SJCRH30 (cell line): ENCODE measurements at regions not wholly inside any gene's neighbourhood (a gene's known extent, or its start where the extent isn't known, plus 50 kb on each side); places are given as distances from the start of the nearest gene placed in this dataset.
A peak's percentile ranks its signal among the peaks of the same experiment; 100 is the strongest.

Source experiments
- DNase-seq, 2 experiments: peaks; one replicate each; pipeline ENCODE4 v3.0.0-alpha.2; 2015 to 2020
- H3K27ac ChIP-seq: fragments of 250-450 bp; sonication (Bioruptor Pico); 2 replicates; pipeline ENCODE4 v1.5.1; 2020; ENCODE audit warnings: mild to moderate bottlenecking, moderate library complexity
- H3K27me3 ChIP-seq: fragments of 250-450 bp; sonication (Bioruptor Pico); 2 replicates; pipeline ENCODE4 v1.5.1; 2020; ENCODE audit warnings: mild to moderate bottlenecking, moderate library complexity
- H3K36me3 ChIP-seq: fragments of 250-450 bp; sonication (Bioruptor Pico); 2 replicates; pipeline ENCODE4 v1.5.1; 2020; ENCODE audit warnings: mild to moderate bottlenecking, moderate library complexity
- H3K4me1 ChIP-seq: fragments of 250-450 bp; sonication (Bioruptor Pico); 2 replicates; pipeline ENCODE4 v1.5.1; 2020; ENCODE audit warnings: mild to moderate bottlenecking, moderate library complexity
- H3K4me3 ChIP-seq: fragments of 250-450 bp; sonication (Bioruptor Pico); 2 replicates; pipeline ENCODE4 v1.5.1; 2020; ENCODE audit warnings: mild to moderate bottlenecking, moderate library complexity
- H3K9me3 ChIP-seq: fragments of 250-450 bp; sonication (Bioruptor Pico); replicated peaks from 2 replicates; pipeline ENCODE4 v1.5.1; 2020; ENCODE audit warnings: mild to moderate bottlenecking, moderate library complexity

GRCh38 chr3:11944052-11944673 lies 60.0 kb upstream of the SYN2 start:
- H3K4me3 ChIP-seq, result no peak overlapping the region
- H3K9me3 ChIP-seq, result no peaks in the 10 kb centered on the region
- no peaks in the 10 kb centered on the region for H3K4me1 ChIP-seq
- H3K27ac ChIP-seq, result no peak overlapping the region
- peak in 1 of 2 experiments; percentile 31 for DNase-seq
- H3K27me3 ChIP-seq, result no peaks in the 10 kb centered on the region
- no peaks in the 10 kb centered on the region for H3K36me3 ChIP-seq

DNA sequence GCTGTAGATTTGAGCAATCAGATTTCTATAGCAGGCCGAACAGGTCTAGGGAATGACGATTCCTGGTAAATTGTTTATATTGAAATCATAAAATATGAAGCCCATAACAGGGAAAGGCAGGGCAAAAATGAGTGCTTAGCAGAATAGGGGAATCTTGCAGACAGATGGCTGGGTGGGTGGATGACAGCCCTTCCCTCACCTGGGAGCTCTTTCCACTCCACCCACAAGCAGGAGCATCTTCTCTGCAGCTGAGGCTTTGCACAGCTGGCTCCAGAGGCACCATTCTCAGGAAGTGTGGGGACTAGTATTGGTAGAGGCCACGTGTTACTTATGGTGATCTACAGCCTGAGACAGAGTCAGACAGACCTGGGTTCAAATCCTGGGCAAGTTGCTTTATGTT lies 55.9 kb upstream of the SYN2 start:
- no peak overlapping the region for H3K4me3 ChIP-seq
- DNase-seq, result no peak
- H3K27me3 ChIP-seq, result no peaks in the 10 kb centered on the region
- H3K4me1 ChIP-seq, result no peaks in the 10 kb centered on the region
- H3K36me3 ChIP-seq, result no peaks in the 10 kb centered on the region
- no peak overlapping the region for H3K27ac ChIP-seq
- H3K9me3 ChIP-seq, result no peaks in the 10 kb centered on the region

GRCh38 chr3:11948866-11949265 lies 55.3 kb upstream of the SYN2 start:
- Histone ChIP-seq H3K4me1 (no peaks in the 10 kb centered on the region), H3K4me3 (no peak overlapping the region), H3K36me3 (no peaks in the 10 kb centered on the region), H3K9me3 (no peaks in the 10 kb centered on the region), H3K27me3 (no peaks in the 10 kb centered on the region), H3K27ac (no peak overlapping the region)
- no peak for DNase-seq

DNA sequence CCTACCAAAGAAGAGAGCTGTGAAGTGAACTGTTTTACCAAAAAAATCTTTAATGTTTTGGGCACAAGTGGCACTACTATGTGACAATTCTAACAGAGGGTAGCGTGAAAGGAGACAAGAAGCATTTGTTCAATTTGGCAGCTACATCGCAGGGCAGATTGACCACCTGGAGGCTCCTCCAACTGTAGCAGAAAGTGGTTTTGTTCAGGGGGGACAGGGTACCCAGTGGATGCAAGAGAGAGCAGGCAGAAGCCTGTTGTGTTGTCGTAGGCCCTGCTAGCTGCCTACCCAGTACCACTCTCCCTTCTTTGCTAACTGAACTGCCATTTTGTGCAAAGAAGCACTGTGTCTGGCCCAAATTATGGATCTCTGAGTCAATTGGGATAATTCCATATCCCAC lies 54.8 kb upstream of the SYN2 start:
- H3K27me3 ChIP-seq, result no peaks in the 10 kb centered on the region
- H3K27ac ChIP-seq, result no peak overlapping the region
- no peaks in the 10 kb centered on the region for H3K36me3 ChIP-seq
- DNase-seq, result no peak
- no peak overlapping the region for H3K4me3 ChIP-seq
- H3K9me3 ChIP-seq, result no peaks in the 10 kb centered on the region
- 0 out of 2 replicates have a peak, but pooled peaks cover 2% of the 10 kb centered on the region for H3K4me1 ChIP-seq

- no peak for DNase-seq
- H3K27me3 ChIP-seq, result no peaks in the 10 kb centered on the region
- H3K4me1 ChIP-seq, result 0 out of 2 replicates have a peak, but pooled peaks cover 3% of the 10 kb centered on the region
- no peaks in the 10 kb centered on the region for H3K9me3 ChIP-seq
- no peak overlapping the region for H3K27ac ChIP-seq
- no peak overlapping the region for H3K4me3 ChIP-seq
- no peaks in the 10 kb centered on the region for H3K36me3 ChIP-seq
Observed at GRCh38 chr3:11950576-11950975, 53.6 kb upstream of the SYN2 start.

- H3K9me3 ChIP-seq, result no peaks in the 10 kb centered on the region
- no peaks in the 10 kb centered on the region for H3K27me3 ChIP-seq
- DNase-seq, result no peak
- no peak overlapping the region for H3K27ac ChIP-seq
- H3K4me1 ChIP-seq, result 0 out of 2 replicates have a peak, but pooled peaks cover 3% of the 10 kb centered on the region
- H3K36me3 ChIP-seq, result no peaks in the 10 kb centered on the region
- no peak overlapping the region for H3K4me3 ChIP-seq
Observed at GRCh38 chr3:11953350-11953749, 50.8 kb upstream of the SYN2 start.

GRCh38 chr3:11953778-11954177 lies 50.4 kb upstream of the SYN2 start:
- no peaks in the 10 kb centered on the region for H3K9me3 ChIP-seq
- no peak for DNase-seq
- no peak overlapping the region for H3K27ac ChIP-seq
- H3K27me3 ChIP-seq, result no peaks in the 10 kb centered on the region
- H3K36me3 ChIP-seq, result no peaks in the 10 kb centered on the region
- H3K4me1 ChIP-seq, result 0 out of 2 replicates have a peak, but pooled peaks cover 3% of the 10 kb centered on the region
- H3K4me3 ChIP-seq, result no peak overlapping the region

- Histone ChIP-seq H3K36me3 (no peaks in the 10 kb centered on the region), H3K4me3 (no peak overlapping the region), H3K27me3 (no peaks in the 10 kb centered on the region), H3K27ac (no peak overlapping the region), H3K9me3 (no peaks in the 10 kb centered on the region), H3K4me1 (0 out of 2 replicates have a peak, but pooled peaks cover 3% of the 10 kb centered on the region)
- DNase-seq, result peak; percentile 61 to 75
Observed at GRCh38 chr3:11954312-11954934, 49.8 kb upstream of the SYN2 start.
